HG03342 (cell line): ENCODE measurements at regions not wholly inside any gene's neighbourhood (a gene's known extent, or its start where the extent isn't known, plus 50 kb on each side); places are given as distances from the start of the nearest gene placed in this dataset.

Experiments
- ATAC-seq: cut with Tn5 transposase; IDR thresholded peaks from one replicate; pipeline ENCODE4 v1.9.1; 2021; ENCODE audit warnings: mild to moderate bottlenecking, moderate library complexity; ENCODE audit not compliant: unreplicated experiment

- ATAC-seq = no peak
These were observed 117.0 kb downstream of the ZNF280B start for GRCh38 chr22:22391543-22391942.

GRCh38 chr22:22392131-22392530 lies 116.4 kb downstream of the ZNF280B start:
- no peak for ATAC-seq

GRCh38 chr22:22394591-22394990 lies 114.0 kb downstream of the ZNF280B start:
- no peak for ATAC-seq

GRCh38 chr22:22395245-22395644 lies 113.3 kb downstream of the ZNF280B start:
- ATAC-seq = no peak

GRCh38 chr22:22396741-22397291 lies 111.7 kb downstream of the ZNF280B start:
- no peak for ATAC-seq

- no peak for ATAC-seq
These were observed 111.2 kb downstream of the ZNF280B start for GRCh38 chr22:22397292-22397870.

GRCh38 chr22:22397875-22398524 lies 110.5 kb downstream of the ZNF280B start:
- ATAC-seq = no peak

- ATAC-seq = no peak
These were observed 109.8 kb downstream of the ZNF280B start for GRCh38 chr22:22398530-22399327.

- no peak for ATAC-seq
These were observed 108.4 kb downstream of the ZNF280B start for GRCh38 chr22:22400099-22400498.

GRCh38 chr22:22400964-22401363 lies 107.6 kb downstream of the ZNF280B start:
- no peak for ATAC-seq

- ATAC-seq = no peak
These were observed 107.2 kb downstream of the ZNF280B start for GRCh38 chr22:22401381-22401780.

- ATAC-seq = no peak
These were observed 105.2 kb downstream of the ZNF280B start for GRCh38 chr22:22403306-22403705.

GRCh38 chr22:22403771-22404170 lies 104.8 kb downstream of the ZNF280B start:
- ATAC-seq = no peak

GRCh38 chr22:22404598-22405284 lies 103.8 kb downstream of the ZNF280B start:
- no peak for ATAC-seq

GRCh38 chr22:22406445-22407027 lies 102.0 kb downstream of the ZNF280B start:
- ATAC-seq = no peak

- ATAC-seq = no peak
These were observed 101.5 kb downstream of the ZNF280B start for GRCh38 chr22:22407061-22407460.

- ATAC-seq = no peak
These were observed 100.3 kb downstream of the ZNF280B start for GRCh38 chr22:22408269-22408668.

GRCh38 chr22:22408731-22409696 lies 99.5 kb downstream of the ZNF280B start:
- no peak for ATAC-seq

GRCh38 chr22:22410121-22410520 lies 98.4 kb downstream of the ZNF280B start:
- no peak for ATAC-seq

- no peak for ATAC-seq
These were observed 97.9 kb downstream of the ZNF280B start for GRCh38 chr22:22410677-22411076.
